A549 (cell line): ENCODE measurements at regions not wholly inside any gene's neighbourhood (a gene's known extent, or its start where the extent isn't known, plus 50 kb on each side); places are given as distances from the start of the nearest gene placed in this dataset.

Source experiments
- BHLHE40 ChIP-seq: IDR thresholded peaks from 2 replicates; pipeline ENCODE4 v1.6.1; 2012; ENCODE audit warnings: low read depth, low read length, inconsistent platforms
- CBX8 ChIP-seq: fragments of 200-600 bp; sonication (generic); IDR thresholded peaks from 2 replicates; pipeline ENCODE4 v1.6.1; 2016
- CHD2 ChIP-seq: fragments of 150-350 bp; IDR thresholded peaks from 2 replicates; pipeline ENCODE4 v1.6.1; 2014; ENCODE audit warnings: low read length; ENCODE audit not compliant: partially characterized antibody
- CHD4 ChIP-seq: fragments of 200-600 bp; sonication (generic); IDR thresholded peaks from 2 replicates; pipeline ENCODE4 v1.6.1; 2016; ENCODE audit warnings: antibody characterized with exemption, mild to moderate bottlenecking, borderline replicate concordance
- CTCF ChIP-seq: fragments of >200 bp; sonication (Bioruptor Twin); formaldehyde crosslinking; IDR thresholded peaks from 3 replicates; pipeline ENCODE4 v1.5.1; 2016
- EP300 ChIP-seq, 2 experiments: fragments of >200 bp; sonication (Bioruptor Twin); formaldehyde crosslinking; IDR thresholded peaks; 2 replicates in 1 of 2; 3 replicates in 1 of 2; pipeline ENCODE4 v1.6.1; 2016 to 2017
- JUNB ChIP-seq: fragments of >200 bp; sonication (Bioruptor Twin); formaldehyde crosslinking; IDR thresholded peaks from 2 replicates; pipeline ENCODE4 v1.6.1; 2016
- NFE2L2 ChIP-seq: fragments of 150-350 bp; conservative IDR thresholded peaks from 2 replicates; pipeline ENCODE4 v1.6.1; 2014; ENCODE audit warnings: low read length
- POLR2AphosphoS2 ChIP-seq: conservative IDR thresholded peaks from 2 replicates; pipeline ENCODE4 v1.6.1; 2012; ENCODE audit warnings: low read length, improper control_type of control experiment, inconsistent platforms
- RCOR1 ChIP-seq: fragments of 150-350 bp; IDR thresholded peaks from 2 replicates; pipeline ENCODE4 v1.6.1; 2014; ENCODE audit warnings: antibody characterized with exemption, low read length, low read depth
- ZFP36 ChIP-seq: fragments of 450-650 bp; IDR thresholded peaks from 2 replicates; pipeline ENCODE4 v1.6.1; 2014; ENCODE audit warnings: borderline replicate concordance; ENCODE audit not compliant: partially characterized antibody
- ZNF302 ChIP-seq: fragments of 250-450 bp; sonication (Bioruptor Pico); IDR thresholded peaks from 2 replicates; pipeline ENCODE4 v1.9.0; 2021; ENCODE audit warnings: inconsistent platforms, mild to moderate bottlenecking, moderate library complexity

DNA sequence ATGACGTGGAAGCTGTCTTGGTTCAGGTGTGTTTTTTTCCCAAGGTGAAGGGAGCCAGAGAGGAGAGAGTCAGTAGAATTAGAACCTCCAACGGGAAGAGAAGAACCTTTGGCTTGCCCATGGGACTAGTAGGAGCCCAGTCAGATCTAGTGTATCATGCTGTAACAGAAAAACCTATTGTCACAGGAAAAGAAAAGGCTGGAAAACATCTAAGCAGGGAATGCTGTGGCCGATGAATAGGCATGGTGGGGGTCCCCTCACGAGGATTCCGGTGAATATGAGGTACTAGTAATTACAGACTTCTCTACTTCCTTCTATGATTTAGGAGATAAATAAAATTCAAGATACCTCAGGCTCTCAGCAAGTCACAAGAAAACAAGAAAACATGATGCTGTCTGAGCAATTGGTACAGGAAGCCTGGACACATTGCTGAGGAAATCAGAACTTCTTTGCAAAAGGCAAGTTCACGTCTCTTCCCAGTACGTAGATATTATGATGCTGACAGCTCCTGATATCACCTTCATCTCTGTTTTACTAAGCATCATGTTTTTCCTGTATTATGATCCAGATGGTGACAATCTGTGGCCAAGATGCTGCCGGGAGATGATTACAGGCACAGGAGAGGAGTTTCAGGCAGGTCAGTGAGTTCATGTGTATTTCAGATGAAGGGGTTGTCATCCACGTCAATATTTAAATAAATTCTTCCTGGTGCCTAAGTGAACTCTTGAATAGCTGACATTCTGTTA lies 54.3 kb upstream of the NPY start:
- no peak for TF ChIP-seq CTCF
- TF ChIP-seq CBX8: no peak
- no peak for TF ChIP-seq ZFP36
- TF ChIP-seq CHD2: no peak
- TF ChIP-seq RCOR1: no peak
- TF ChIP-seq NFE2L2: no peak
- no peak for TF ChIP-seq BHLHE40
- TF ChIP-seq POLR2AphosphoS2: no peak
- no peak for TF ChIP-seq CHD4
- no peak for TF ChIP-seq EP300 (IDR thresholded peaks at IDR 0.05)
- TF ChIP-seq ZNF302 (CRISPR knock-in tag): no peak
- TF ChIP-seq JUNB: no peak
